Jurkat, Clone E6-1 (cell line): ENCODE measurements at regions not wholly inside any gene's neighbourhood (a gene's known extent, or its start where the extent isn't known, plus 50 kb on each side); places are given as distances from the start of the nearest gene placed in this dataset.
"Not testable (repeated sequence)": the region's sequence is repeated elsewhere in the genome, so short reads cannot be mapped to it uniquely, and the experiment has no call there.

Experiments
- DNase-seq: peaks from one replicate; pipeline ENCODE4 v3.0.0-alpha.2; 2011; ENCODE audit warnings: low read depth, low spot score
- H3K4me3 ChIP-seq: 2 replicates; pipeline ENCODE4 v1.5.1; 2011; ENCODE audit warnings: mild to moderate bottlenecking, low read length, control low read depth, moderate library complexity

DNA sequence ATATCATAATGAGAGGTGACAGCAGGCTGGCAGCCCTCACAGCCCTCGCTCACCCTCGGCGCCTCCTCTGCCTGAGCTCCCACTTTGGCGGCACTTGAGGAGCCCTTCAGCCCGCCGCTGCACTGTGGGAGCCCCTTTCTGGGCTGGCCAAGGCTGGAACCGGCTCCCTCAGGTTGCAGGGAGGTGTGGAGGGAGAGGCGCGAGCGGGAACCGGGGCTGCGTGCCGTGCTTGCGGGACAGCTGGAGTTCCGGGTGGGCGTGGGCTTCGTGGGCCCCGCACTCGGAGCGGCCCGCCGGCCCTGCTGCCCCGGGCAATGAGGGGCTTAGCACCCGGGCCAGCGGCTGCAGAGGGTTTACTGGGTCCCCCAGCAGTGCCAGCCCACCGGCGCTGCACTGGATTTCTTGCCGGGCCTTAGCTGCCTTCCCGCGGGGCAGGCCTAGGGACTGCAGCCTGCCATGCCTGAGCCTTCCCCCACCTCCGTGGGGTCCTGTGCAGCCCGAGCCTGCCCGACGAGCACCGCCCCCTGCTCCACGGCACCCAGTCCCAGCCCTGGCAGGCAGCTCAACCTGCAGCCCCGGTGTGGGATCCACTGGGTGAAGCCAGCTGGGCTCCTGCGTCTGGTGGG lies 147.7 kb downstream of the TLR4 start:
- not testable (repeated sequence) for DNase-seq, H3K4me3 ChIP-seq

DNA sequence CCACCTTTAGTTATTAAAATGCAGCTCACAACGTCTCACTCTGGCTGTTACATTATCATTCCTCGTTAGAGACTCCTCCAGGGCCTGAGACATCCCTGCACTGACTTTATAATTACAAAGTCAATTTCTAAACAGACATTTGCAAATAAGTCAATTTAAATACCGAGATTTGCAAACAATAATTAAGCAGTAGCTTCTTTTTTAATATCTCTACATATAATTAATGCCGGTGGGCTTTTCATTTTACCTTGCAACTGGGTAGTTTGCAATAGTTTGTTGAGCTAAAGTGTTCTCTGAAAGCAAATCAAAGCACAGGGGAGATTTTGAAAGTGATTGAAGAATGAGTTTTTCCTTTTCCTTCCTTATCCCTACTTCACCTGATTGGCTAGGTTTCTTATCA lies 154.4 kb downstream of the TLR4 start:
- H3K4me3 ChIP-seq, result no peak overlapping the region
- DNase-seq, result no peak

DNA sequence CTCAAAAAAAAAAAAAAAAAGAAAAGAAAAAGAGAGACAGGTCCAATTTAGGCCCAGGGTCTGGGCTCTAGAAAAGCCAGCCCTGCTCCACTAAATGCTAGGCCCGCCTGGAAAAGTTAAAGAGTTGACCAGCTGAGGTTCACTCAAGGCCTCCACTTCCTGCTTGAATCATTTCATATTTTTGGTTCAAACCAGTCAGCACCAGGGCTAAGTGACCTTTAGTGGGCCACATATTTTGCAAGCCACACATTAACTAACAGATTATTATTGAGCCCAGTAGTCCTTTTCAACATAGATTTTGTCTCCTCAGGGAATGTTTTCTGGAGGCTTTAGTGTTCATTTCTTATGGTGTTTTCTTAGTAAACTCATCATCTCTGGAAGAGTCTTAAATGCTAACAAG lies 156.6 kb downstream of the TLR4 start:
- DNase-seq, result no peak
- no peak overlapping the region for H3K4me3 ChIP-seq

DNA sequence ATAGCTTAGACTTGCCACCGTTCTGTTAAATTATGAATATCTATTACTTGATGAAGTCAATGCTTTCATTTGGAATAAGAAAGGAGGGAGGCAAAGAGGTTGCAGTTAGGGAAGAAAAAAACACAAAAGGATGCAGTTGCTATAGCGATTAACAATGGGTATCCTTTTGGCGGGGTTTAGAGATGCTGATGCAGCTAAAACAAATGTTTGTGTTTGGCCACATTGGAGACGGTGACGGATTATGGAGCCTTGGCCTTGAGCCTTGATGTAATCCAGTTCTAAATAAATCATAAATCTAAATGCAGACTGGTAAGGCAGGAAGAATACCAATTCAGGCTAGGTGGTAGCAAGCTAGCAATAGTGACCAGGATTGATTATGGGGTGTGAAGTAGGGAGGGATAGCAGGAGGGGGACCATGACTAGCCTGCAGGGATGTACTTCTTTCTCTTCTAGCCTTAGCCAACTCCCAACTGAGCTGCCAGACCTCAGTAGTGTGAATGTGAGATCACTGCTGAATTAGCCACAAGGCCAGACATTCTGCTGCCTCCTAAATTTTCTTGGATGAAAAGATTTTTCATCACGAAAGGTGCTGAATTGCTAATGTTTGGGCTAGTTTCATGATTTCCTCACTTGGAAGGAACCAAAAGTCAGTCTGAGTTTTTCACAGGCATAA lies 160.3 kb downstream of the TLR4 start:
- no peak for DNase-seq
- H3K4me3 ChIP-seq, result no peak overlapping the region

DNA sequence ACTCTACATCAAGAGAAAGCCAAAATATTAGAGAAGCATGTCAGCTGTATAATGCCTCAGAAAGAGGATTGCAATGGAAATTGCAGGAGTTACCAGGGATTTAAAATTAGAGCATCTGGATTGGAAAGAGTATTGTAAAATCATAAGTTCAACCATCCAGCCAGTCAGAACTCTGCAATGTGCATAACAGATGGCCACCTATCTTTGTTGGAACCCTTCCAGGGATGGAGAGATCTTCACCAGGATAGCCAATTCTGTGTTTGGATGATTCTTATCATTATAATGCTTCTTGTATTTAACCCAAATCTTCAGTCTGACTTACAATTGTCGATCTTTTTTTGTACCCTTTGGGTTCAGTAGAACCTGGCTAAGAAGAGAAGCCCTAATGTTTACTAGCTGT lies 164.4 kb downstream of the TLR4 start:
- H3K4me3 ChIP-seq, result no peak overlapping the region
- DNase-seq, result no peak

DNA sequence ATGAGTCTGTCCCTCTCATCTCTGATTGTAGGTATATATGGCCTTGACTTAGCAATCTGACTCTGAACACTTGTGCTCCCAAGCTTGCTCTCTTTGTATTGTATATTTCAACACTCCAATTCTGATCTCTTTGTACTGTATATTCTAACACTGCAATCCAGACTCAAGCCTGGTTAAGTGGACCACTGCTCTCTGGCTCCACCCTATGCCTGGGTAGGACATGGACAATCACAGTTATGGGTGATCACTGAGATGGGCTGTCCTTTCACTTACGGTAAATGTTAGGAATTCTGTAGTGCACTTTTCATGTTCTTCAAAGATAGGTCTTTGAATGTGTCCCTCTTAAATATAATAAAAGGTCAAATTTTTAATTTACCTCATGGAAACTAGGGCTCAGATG lies 165.1 kb downstream of the TLR4 start:
- no peak overlapping the region for H3K4me3 ChIP-seq
- DNase-seq, result no peak

DNA sequence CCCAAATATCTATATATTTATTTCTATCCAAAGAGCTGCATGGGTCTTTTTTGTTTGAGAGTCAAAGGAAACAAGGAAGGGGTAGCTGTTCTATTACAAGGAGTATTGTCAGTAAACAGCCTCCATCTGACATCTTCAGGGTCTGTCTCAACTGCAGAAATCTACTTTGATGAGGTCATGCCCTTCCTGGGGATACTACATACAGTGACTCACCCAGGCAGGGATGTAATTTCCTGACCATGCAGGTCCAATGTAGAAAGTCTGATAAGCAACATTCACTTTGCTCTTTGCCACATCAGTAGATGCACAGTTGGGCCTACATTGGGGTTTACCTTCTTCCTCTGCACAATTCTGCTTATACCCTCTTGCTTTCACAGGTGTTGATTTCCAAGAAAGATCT lies 165.5 kb downstream of the TLR4 start:
- no peak for DNase-seq
- no peak overlapping the region for H3K4me3 ChIP-seq

DNA sequence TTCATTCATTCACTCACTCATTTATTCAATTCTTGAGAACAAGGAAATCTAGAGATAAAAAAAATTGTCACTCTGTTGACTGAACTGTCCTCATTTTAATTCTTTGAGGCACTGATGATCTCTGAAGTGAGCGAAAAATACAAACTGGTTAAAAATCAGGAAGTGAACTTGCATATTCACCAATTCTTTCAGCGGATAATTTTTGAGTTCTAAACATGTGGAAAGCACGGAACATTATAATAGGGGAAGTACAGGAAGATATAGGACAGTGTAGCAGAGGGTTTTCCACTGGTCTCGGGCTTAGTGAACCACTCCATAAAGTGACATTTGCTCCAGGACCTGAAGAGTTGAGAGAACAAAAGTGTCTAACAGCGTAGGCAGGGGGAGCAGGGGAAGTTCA lies 169.5 kb downstream of the TLR4 start:
- DNase-seq, result no peak
- no peak overlapping the region for H3K4me3 ChIP-seq

DNA sequence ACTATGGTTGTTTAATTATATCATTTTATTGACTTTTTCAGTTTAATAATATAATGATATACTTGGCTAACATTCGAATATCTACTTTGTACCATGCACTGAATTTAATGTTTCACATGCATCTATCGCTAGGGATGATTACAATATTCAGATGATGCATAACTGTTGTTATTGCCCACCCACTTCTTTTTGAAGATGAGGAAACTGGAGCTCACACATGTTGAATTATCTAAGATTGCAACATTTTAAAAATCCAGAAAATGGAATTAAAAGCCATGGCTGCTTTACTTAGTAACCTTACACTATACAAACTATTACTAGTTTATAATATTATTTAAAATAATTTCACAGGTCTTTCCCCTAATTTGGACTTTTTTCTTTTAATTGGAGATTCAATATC lies 171.7 kb downstream of the TLR4 start:
- no peak overlapping the region for H3K4me3 ChIP-seq
- DNase-seq, result no peak

DNA sequence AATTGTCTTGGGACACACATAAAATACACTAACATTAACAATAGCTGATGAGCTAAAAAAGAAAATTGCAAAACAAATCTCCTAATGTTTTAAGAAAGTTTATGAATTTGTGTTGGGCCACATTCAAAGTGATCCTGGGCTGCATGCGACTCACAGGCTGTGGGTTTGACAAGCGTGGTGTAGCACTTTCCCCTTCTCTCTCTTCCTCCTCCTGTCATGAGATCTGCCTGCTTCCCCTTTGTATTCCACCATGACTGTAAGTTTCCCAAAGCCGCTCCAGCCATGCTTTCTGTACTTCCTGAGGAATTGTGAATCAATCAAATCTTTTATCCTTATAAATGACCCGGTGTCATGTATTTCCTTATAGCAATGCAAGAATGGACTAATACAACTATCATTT lies 178.0 kb downstream of the TLR4 start:
- H3K4me3 ChIP-seq, result no peak overlapping the region
- DNase-seq, result no peak

DNA sequence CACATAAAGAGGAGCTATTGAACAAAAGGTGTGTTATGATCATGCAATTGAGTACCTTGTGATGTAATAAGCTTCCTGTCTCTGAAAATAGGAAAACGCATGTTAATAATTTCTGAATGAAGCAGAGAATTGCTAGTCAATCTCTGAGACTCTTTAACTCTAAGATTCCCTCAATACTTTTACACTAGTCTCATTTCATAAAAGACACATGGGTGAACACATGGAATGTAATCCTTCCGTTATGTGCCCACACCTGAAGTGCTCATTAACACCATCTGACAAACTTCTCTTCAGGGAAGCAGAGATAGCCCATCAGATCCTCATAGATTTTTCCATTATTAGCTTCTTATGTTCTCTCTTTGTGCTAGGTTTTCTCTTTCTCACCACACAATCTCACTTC lies 182.4 kb downstream of the TLR4 start:
- no peak overlapping the region for H3K4me3 ChIP-seq
- DNase-seq, result no peak

DNA sequence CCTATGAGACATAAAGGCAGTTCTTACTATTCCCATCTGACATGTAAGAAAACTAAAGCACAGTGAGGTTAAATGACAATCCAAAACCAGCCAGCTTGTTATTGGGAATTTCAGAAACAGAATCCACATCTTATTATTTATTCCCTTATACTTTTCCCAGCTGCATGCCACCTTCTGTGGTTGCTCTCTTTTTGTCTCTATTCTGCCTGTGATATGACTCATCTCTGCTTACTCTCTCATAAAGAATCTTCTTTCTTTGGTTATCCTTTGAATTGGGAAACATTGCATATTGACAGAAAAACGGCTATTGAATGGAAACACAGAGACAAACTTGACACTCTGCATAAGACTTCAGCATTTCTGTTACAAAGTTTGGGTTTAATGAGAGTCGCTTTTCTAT lies 183.2 kb downstream of the TLR4 start:
- no peak overlapping the region for H3K4me3 ChIP-seq
- DNase-seq, result no peak

DNA sequence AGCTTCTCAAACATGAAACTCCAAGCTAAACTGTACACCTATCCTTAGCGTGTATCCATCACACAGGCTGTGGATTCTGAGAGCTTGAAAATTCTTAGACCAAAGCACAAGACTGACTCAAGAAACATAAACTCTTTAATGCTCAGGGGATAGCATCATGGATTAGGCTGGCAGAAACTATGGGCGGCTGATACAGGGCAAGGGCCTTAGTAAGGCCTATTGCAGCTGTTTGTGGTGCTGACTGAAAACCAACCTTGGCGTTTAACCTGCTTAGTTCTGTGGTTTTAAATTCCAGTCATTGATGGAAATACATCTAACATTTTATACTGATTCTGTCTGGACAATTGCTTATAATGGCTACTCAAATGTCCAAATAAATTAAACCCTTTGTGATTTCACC lies 183.7 kb downstream of the TLR4 start:
- H3K4me3 ChIP-seq, result no peak overlapping the region
- no peak for DNase-seq

DNA sequence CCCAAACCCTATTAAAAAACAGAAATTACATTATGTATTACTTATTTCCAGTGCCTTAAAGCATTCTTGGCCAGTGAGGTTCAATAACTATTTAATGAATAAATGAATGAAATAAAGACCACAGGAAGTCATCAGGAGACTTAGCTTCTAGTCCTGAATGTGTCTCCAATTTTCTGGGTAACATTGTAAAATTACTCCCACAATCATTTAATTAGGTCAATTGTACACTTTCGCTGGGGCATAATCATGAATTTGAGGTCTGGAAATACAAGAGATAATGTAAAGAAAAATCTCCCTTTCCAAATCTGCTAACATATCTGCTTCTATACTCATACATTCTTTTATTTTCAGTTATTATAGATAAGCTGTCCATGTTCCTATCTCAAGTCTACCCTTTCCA lies 199.2 kb downstream of the TLR4 start:
- no peak for DNase-seq
- H3K4me3 ChIP-seq, result no peak overlapping the region

DNA sequence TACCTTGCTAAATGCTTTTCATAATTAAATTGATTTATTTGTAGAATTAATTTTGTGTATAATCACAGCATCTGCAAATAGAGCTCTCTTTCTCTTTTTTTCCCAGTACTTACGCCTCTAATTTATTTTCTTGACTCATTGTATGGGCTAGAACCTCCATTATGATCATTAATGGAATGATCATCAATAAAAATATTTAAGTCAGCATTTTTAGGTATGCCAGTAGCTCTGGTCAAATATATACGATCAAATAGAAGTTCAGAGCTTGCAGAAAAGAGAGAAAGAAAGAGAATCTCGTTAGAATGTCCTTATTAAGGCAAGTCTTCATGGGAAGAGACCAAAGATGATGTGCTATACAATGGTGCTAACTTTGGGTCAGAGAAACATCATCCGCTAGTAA lies 202.6 kb downstream of the TLR4 start:
- DNase-seq, result no peak
- H3K4me3 ChIP-seq, result no peak overlapping the region

DNA sequence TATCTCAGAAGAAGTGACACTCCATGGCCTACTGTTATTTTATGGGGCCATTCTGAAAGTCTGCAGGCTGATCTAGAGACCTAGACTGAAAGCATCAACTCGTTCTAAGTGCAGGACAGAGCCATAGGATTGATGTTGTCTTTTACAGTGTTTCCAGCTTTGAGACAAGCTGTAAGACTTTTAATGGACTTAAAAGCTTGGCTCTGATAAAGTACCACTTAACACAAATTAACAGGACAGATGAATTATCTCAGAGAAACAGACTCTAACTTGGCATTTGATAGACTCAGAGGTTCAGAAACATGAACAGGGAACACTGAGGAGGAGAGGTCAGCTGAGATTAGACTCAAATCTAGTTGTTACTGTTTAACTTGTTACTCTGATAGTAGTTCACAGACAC lies 203.2 kb downstream of the TLR4 start:
- no peak for DNase-seq
- H3K4me3 ChIP-seq, result no peak overlapping the region

DNA sequence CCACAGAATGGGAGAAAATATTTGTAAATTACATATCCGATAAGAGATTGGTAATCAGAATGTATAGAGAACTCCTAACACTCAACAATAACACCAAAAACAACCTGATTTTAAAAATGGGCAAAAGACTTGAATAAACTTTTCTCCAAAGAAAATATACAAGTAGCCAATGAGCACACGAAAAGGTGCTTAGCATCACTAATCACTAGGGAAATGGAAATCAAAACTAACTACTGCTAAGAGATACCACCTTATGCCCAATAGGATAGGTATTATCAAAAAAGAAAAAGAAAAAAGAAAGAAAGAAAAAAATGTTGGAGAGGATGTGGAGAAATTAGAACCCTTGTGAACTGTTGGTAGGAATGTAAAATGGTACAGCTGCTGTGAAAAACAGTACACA lies 212.1 kb downstream of the TLR4 start:
- DNase-seq, result peak; percentile 24
- H3K4me3 ChIP-seq, result no peak overlapping the region

DNA sequence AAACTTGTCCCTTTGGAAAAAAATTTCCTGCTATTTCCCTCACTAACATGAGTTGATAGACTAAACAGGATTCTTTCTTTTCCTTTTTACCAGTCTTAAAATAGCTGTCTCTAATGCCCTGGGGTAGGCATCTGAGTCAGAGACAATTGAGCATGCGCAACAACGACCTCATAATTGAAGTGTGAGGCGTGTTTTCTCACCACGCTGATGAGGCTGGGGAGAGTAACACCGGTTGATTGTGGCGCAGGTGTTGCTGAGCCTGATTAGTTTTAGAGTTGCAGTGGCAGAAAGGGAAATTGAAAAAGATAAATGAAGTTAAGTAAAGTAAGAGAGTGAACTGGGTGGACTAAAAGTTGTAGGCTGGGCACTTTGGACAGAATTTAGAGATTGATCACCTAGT lies 213.7 kb downstream of the TLR4 start:
- no peak overlapping the region for H3K4me3 ChIP-seq
- no peak for DNase-seq

DNA sequence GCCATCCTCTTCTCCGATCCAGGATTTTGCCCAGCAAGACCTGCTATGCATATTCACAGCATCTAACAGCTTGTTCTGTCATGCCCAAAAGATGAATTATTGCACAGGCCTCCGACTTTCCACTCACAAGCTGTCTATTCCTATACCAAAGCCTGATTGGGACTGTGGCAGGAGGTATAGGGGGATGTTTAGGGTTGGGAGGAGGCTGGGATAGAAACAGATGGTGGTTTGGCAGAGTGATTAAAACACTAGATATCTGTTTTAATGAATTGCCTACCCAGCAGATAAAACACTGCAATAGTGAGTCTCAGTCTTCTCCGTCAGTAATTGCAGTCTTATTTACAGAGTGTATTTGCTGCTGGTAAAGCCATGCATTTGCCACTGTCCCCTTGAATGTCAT lies 215.3 kb downstream of the TLR4 start:
- no peak overlapping the region for H3K4me3 ChIP-seq
- DNase-seq, result no peak

DNA sequence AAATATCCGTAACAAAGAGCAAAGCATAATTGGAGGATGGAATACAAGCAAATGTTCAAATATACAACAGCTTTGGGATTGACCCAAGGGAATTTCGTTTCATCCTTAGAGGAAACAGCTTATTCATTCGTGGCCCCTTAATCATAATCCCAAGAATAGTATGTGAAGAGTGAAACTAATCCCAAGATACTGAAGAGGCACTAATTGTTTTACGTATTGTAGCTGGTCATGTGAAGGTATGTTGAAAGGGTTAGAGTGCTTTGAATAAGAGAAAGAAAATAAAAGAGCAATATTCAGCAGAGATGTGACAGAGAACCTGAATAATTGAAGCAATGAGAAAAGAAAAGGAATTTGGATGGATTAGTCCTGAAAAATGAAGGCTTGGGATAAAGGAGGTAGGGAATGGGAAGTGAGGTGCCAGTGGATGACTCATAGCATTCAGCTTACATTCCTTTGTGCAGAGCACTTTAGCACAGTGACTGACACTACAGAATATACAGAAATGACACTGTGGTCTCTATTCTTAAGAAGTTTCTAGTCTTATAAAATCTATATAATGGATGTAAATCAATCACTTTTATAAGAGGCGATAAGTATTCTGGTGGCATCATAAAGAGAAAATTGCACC lies 221.9 kb downstream of the TLR4 start:
- DNase-seq, result no peak
- no peak overlapping the region for H3K4me3 ChIP-seq

DNA sequence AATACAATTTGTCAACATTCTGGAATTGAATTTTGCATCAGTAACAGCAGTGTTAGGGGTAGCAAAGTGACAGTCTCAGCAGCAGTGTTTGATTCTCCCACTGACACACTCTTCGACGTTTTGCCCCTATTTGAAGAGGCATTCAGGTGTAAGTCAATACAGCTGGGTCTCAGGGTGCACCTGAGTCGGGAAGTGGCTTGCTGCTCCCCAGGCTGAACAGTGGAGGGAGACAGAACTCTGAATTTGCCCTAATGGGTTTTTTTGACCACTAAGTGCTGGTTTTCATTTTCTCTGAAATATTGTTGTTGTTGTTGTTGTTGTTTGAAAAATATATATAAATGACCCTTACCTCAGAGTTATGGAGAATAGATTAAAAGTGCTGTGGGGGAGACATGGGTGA lies 223.2 kb downstream of the TLR4 start:
- no peak for DNase-seq
- no peak overlapping the region for H3K4me3 ChIP-seq
